Tibial nerve (tissue), 3 donors: ENCODE measurements at regions not wholly inside any gene's neighbourhood (a gene's known extent, or its start where the extent isn't known, plus 50 kb on each side); places are given as distances from the start of the nearest gene placed in this dataset.

Source experiments
- CTCF ChIP-seq, 5 experiments: fragments of 200-600 bp in 3 of 5; fragments of 450-650 bp in 2 of 5; sonication (generic) in 3 of 5; IDR thresholded peaks; one replicate each; pipeline ENCODE4 v1.5.1; 2016 to 2019; ENCODE audit warnings: antibody characterized with exemption in 5 of 5, mild to moderate bottlenecking in 3 of 5, moderate library complexity in 2 of 5
- POLR2A ChIP-seq, 2 donors: fragments of 450-650 bp; IDR thresholded peaks; one replicate each; pipeline ENCODE4 v1.6.1; 2017; ENCODE audit warnings: antibody characterized with exemption in 2 of 2, mild to moderate bottlenecking in 2 of 2, moderate library complexity in 2 of 2

- TF ChIP-seq CTCF (IDR thresholded peaks at IDR 0.05): no peak
- no peak for TF ChIP-seq POLR2A (IDR thresholded peaks at IDR 0.05)
Measured at GRCh38 chr7:51878865-51879264, 562.3 kb upstream of the COBL start.
